T-cell (primary cell): ENCODE measurements at regions not wholly inside any gene's neighbourhood (a gene's known extent, or its start where the extent isn't known, plus 50 kb on each side); places are given as distances from the start of the nearest gene placed in this dataset.

ENCODE experiments used
- ATAC-seq, 4 experiments: fragments of 200-7000 bp in 3 of 4; fragments of 150-1000 bp in 1 of 4; cut with Tn5 transposase; replicated peaks in 1 of 4; 1 replicate in 3 of 4; 2 replicates in 1 of 4; pipeline ENCODE4 v1.10.0; 2021; ENCODE audit warnings: moderate library complexity in 3 of 4, mild to moderate bottlenecking in 2 of 4, moderate number of reproducible peaks in 1 of 4
- CTCF ChIA-PET, 2 donors: fragments of 300-600 bp; sonication (Branson Sonifier 250); formaldehyde crosslinking; loops; one replicate each; lab custom pipeline; 2022; ENCODE audit warnings: antibody characterized with exemption in 2 of 2; lab: Charles Lee
- POLR2A ChIA-PET, 2 donors: fragments of 300-600 bp; sonication (Branson Sonifier 250); formaldehyde crosslinking; loops; one replicate each; lab custom pipeline; 2022; ENCODE audit warnings: antibody characterized with exemption in 2 of 2; lab: Charles Lee
- DNase-seq, 35 experiments: peaks; one replicate each; pipeline versions ENCODE4 v3.0.0 to v3.0.0-alpha.2; 2013 to 2023
- H3K27ac ChIP-seq: one replicate; pipeline ENCODE4 v1.5.1; 2013; ENCODE audit warnings: low read length
- H3K27me3 ChIP-seq, 2 experiments: replicated peaks in 1 of 2; 1 replicate in 1 of 2; 2 replicates in 1 of 2; pipeline versions ENCODE4 v1.6.1 to v1.7.0; 2013; ENCODE audit warnings: low read length in 1 of 2, mixed read lengths in 1 of 2; ENCODE audit not compliant: control insufficient read depth in 2 of 2, insufficient read depth in 2 of 2; ENCODE audit errors: extremely low read depth in 1 of 2
- H3K36me3 ChIP-seq, 2 donors: 1 replicate in 1 of 2; 2 replicates in 1 of 2; pipeline versions ENCODE4 v1.6.1 to v1.7.0; 2013; ENCODE audit warnings: low read length in 1 of 2; ENCODE audit not compliant: control insufficient read depth in 2 of 2, insufficient read depth in 1 of 2; ENCODE audit errors: extremely low read depth in 1 of 2
- H3K4me1 ChIP-seq, 2 experiments: 1 replicate in 1 of 2; 2 replicates in 1 of 2; pipeline versions ENCODE4 v1.6.1 to v1.7.0; 2013; ENCODE audit warnings: low read length in 2 of 2, mixed read lengths in 1 of 2; ENCODE audit not compliant: insufficient read depth in 2 of 2, control insufficient read depth in 1 of 2; ENCODE audit errors: extremely low read depth in 1 of 2
- H3K4me3 ChIP-seq, 2 donors: 1 replicate in 1 of 2; 2 replicates in 1 of 2; pipeline versions ENCODE4 v1.5.1 to v1.7.0; 2013; ENCODE audit warnings: mild to moderate bottlenecking in 2 of 2, low read length in 1 of 2, moderate library complexity in 1 of 2; ENCODE audit not compliant: control insufficient read depth in 1 of 2; ENCODE audit errors: extremely low read depth in 1 of 2
- H3K9me3 ChIP-seq: 2 replicates; pipeline ENCODE4 v1.7.0; 2013
- H3K27ac Mint-ChIP-seq, 2 donors: one replicate each; pipeline ENCODE4 v1.8.0; 2020 to 2021; ENCODE audit warnings: mild to moderate bottlenecking in 2 of 2, mixed read lengths in 2 of 2
- H3K27me3 Mint-ChIP-seq, 2 donors: one replicate each; pipeline ENCODE4 v1.8.0; 2021 to 2022; ENCODE audit warnings: mixed read lengths in 2 of 2
- H3K36me3 Mint-ChIP-seq: one replicate; pipeline ENCODE4 v1.8.0; 2021; ENCODE audit warnings: mixed read lengths
- H3K4me1 Mint-ChIP-seq, 3 donors: one replicate each; pipeline ENCODE4 v1.8.0; 2020 to 2022; ENCODE audit warnings: mixed read lengths in 3 of 3, mild to moderate bottlenecking in 1 of 3
- H3K4me3 Mint-ChIP-seq, 3 donors: one replicate each; pipeline ENCODE4 v1.8.0; 2020 to 2022; ENCODE audit warnings: mild to moderate bottlenecking in 3 of 3, mixed read lengths in 3 of 3, moderate library complexity in 3 of 3
- H3K9me3 Mint-ChIP-seq, 3 donors: one replicate each; pipeline ENCODE4 v1.8.0; 2020 to 2022; ENCODE audit warnings: mixed read lengths in 3 of 3
- WGBS: methylation state at CpG from one replicate; pipeline ENCODE4 v1.1.5; 2013; ENCODE audit warnings: missing lambda C conversion rate; ENCODE audit not compliant: insufficient coverage; 5-methylcytosine and 5-hydroxymethylcytosine counted together

GRCh38 chr9:96073531-96074480 is 198.3 kb downstream of the ERCC6L2 start:
- no peaks in the 10 kb centered on the region for H3K9me3 Mint-ChIP-seq
- no peak overlapping the region for H3K27ac Mint-ChIP-seq
- H3K4me1 Mint-ChIP-seq, result peaks cover 0 to 6% (median 2%) of the 10 kb centered on the region in 3 donors
- Histone ChIP-seq H3K36me3 (no peaks in the 10 kb centered on the region), H3K9me3 (no peaks in the 10 kb centered on the region), H3K4me3 (no peak overlapping the region), H3K27me3 (peaks cover 0 to 4% of the 10 kb centered on the region in 2 experiments), H3K27ac (no peak overlapping the region), H3K4me1 (no peaks in the 10 kb centered on the region)
- no peaks in the 10 kb centered on the region for H3K36me3 Mint-ChIP-seq
- ATAC-seq, result no peak
- DNase-seq, result no peak
- WGBS, result 81% methylated on average over 7 of the region's 11 CpGs
- ChIA-PET CTCF (no interaction called here), POLR2A (no interaction called here)
- peaks cover 0 to 1% of the 10 kb centered on the region in 2 donors for H3K27me3 Mint-ChIP-seq
- no peak overlapping the region for H3K4me3 Mint-ChIP-seq

GRCh38 chr9:96072930-96073329 is 197.4 kb downstream of the ERCC6L2 start:
- DNase-seq (no peak), ATAC-seq (no peak)
- Mint-ChIP-seq H3K27me3 (peaks cover 1 to 2% of the 10 kb centered on the region in 2 donors), H3K9me3 (no peaks in the 10 kb centered on the region), H3K36me3 (no peaks in the 10 kb centered on the region), H3K27ac (no peak overlapping the region), H3K4me3 (no peak overlapping the region), H3K4me1 (peaks cover 0 to 6% (median 2%) of the 10 kb centered on the region in 3 donors)
- WGBS, result 91% methylated on average over 6 of the region's 8 CpGs
- no peaks in the 10 kb centered on the region for H3K4me1 ChIP-seq
- H3K4me3 ChIP-seq, result no peak overlapping the region
- H3K27me3 ChIP-seq, result peaks cover 0 to 4% of the 10 kb centered on the region in 2 experiments
- CTCF ChIA-PET, result interaction anchor here in 1 of 2 donors (0.5 to 0.7 kb wide), 2 partner anchors 10 to 398 kb away, joined by 3 read pairs; no protein-coding TSS in a partner anchor
- H3K36me3 ChIP-seq, result no peaks in the 10 kb centered on the region
- POLR2A ChIA-PET, result no interaction called here
- H3K9me3 ChIP-seq, result no peaks in the 10 kb centered on the region
- H3K27ac ChIP-seq, result no peak overlapping the region

- Histone ChIP-seq H3K27me3 (peaks cover 0 to 9% of the 10 kb centered on the region in 2 experiments), H3K27ac (no peak overlapping the region), H3K4me1 (no peaks in the 10 kb centered on the region), H3K36me3 (no peaks in the 10 kb centered on the region), H3K9me3 (no peaks in the 10 kb centered on the region), H3K4me3 (no peak overlapping the region)
- Mint-ChIP-seq H3K4me3 (no peak overlapping the region), H3K4me1 (peaks cover 0 to 6% (median 2%) of the 10 kb centered on the region in 3 donors), H3K27me3 (peaks cover 1 to 3% of the 10 kb centered on the region in 2 donors), H3K9me3 (no peaks in the 10 kb centered on the region), H3K36me3 (no peaks in the 10 kb centered on the region), H3K27ac (no peak overlapping the region)
- no peak for ATAC-seq
- DNase-seq, result no peak
- ChIA-PET CTCF (no interaction called here), POLR2A (no interaction called here)
- 73% methylated on average over 2 of the region's 4 CpGs for WGBS
These were observed 196.3 kb downstream of the ERCC6L2 start for GRCh38 chr9:96071815-96072124.

- Mint-ChIP-seq H3K4me3 (no peak overlapping the region), H3K4me1 (peaks cover 0 to 6% (median 2%) of the 10 kb centered on the region in 3 donors), H3K27ac (no peak overlapping the region), H3K27me3 (peaks cover 1 to 3% of the 10 kb centered on the region in 2 donors), H3K36me3 (no peaks in the 10 kb centered on the region), H3K9me3 (no peaks in the 10 kb centered on the region)
- no peaks in the 10 kb centered on the region for H3K36me3 ChIP-seq
- WGBS, result no CpG with 5 or more reads among the region's 5 CpGs
- no peak overlapping the region for H3K27ac ChIP-seq
- ATAC-seq (peak in 1 of 4 experiments; percentile 56), DNase-seq (peak in 9 of 35 experiments; percentile 6 to 38 (median 10))
- peaks cover 0 to 9% of the 10 kb centered on the region in 2 experiments for H3K27me3 ChIP-seq
- H3K9me3 ChIP-seq, result no peaks in the 10 kb centered on the region
- H3K4me3 ChIP-seq, result no peak overlapping the region
- no peaks in the 10 kb centered on the region for H3K4me1 ChIP-seq
- POLR2A ChIA-PET, result no interaction called here
- CTCF ChIA-PET, result no interaction called here
These were observed 195.8 kb downstream of the ERCC6L2 start for GRCh38 chr9:96071076-96071814.

GRCh38 chr9:96069629-96070220 is 194.2 kb downstream of the ERCC6L2 start:
- no peaks in the 10 kb centered on the region for H3K9me3 Mint-ChIP-seq
- H3K27me3 Mint-ChIP-seq, result peaks cover 1 to 3% of the 10 kb centered on the region in 2 donors
- Histone ChIP-seq H3K27ac (no peak overlapping the region), H3K4me3 (no peak overlapping the region), H3K4me1 (no peaks in the 10 kb centered on the region), H3K36me3 (no peaks in the 10 kb centered on the region), H3K27me3 (peaks cover 0 to 9% of the 10 kb centered on the region in 2 experiments), H3K9me3 (no peaks in the 10 kb centered on the region)
- no peak for DNase-seq
- ChIA-PET CTCF (no interaction called here), POLR2A (no interaction called here)
- no peak for ATAC-seq
- peaks cover 0 to under 1% (median 0%) of the 10 kb centered on the region in 3 donors for H3K4me1 Mint-ChIP-seq
- H3K27ac Mint-ChIP-seq, result no peak overlapping the region
- 92% methylated on average over 6 of the region's 8 CpGs for WGBS
- H3K36me3 Mint-ChIP-seq, result no peaks in the 10 kb centered on the region
- no peak overlapping the region for H3K4me3 Mint-ChIP-seq

- Histone ChIP-seq H3K4me3 (no peak overlapping the region), H3K4me1 (no peaks in the 10 kb centered on the region), H3K27ac (no peak overlapping the region), H3K36me3 (no peaks in the 10 kb centered on the region), H3K9me3 (no peaks in the 10 kb centered on the region), H3K27me3 (peaks cover 0 to 9% of the 10 kb centered on the region in 2 experiments)
- Mint-ChIP-seq H3K4me3 (no peak overlapping the region), H3K36me3 (no peaks in the 10 kb centered on the region), H3K27ac (no peak overlapping the region), H3K4me1 (no peaks in the 10 kb centered on the region), H3K9me3 (no peaks in the 10 kb centered on the region), H3K27me3 (peaks cover 0 to 3% of the 10 kb centered on the region in 2 donors)
- ChIA-PET CTCF (no interaction called here), POLR2A (no interaction called here)
- DNase-seq (no peak), ATAC-seq (no peak)
- WGBS, result 86% methylated on average over 2 of the region's 11 CpGs
These were observed 193.0 kb downstream of the ERCC6L2 start for GRCh38 chr9:96068511-96068910.
